ENCODE measurements at regions not wholly inside any gene's neighbourhood (a gene's known extent, or its start where the extent isn't known, plus 50 kb on each side); places are given as distances from the start of the nearest gene placed in this dataset.

DNA sequence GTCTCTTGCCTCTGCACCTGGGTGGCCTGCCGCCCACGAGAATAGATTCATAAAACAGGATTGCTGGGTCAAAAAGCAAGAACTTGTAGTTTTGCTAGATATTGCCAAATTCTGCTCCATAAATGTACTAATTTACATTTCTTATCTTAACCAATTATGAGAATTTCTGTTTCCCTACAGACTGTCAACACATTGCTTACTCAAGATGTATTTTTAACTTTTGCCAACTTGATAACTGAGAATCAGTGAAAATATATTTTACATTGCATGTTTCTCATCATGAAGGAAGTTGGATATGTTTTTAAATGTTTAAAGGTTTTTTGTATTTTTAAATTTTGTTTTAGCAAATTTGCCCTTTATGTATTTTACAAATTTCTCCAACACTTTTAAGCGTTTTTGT, 664.8 kb downstream of the MMUT start:
- Histone ChIP-seq H3K36me3 (no peaks in the 10 kb centered on the region), H3K4me1 (no peaks in the 10 kb centered on the region), H3K27ac (replicated peaks in 1 of 4) (no peak overlapping the region), H3K9me3 (no peaks in the 10 kb centered on the region), H3K27me3 (no peaks in the 10 kb centered on the region), H3K4me3 (no peak overlapping the region)
- intact Hi-C loops (cut with DNase I), result no loop called here
- DNase-seq (ENCODE audit: extremely low spot score), result no peak
- TF ChIP-seq POLR2AphosphoS5 (IDR thresholded peaks at IDR 0.05) (no peak), EP300 (IDR thresholded peaks at IDR 0.05) (no peak), POLR2A (IDR thresholded peaks at IDR 0.05; ENCODE audit: low read depth) (no peak)
- TF ChIP-seq, protein P1, sequence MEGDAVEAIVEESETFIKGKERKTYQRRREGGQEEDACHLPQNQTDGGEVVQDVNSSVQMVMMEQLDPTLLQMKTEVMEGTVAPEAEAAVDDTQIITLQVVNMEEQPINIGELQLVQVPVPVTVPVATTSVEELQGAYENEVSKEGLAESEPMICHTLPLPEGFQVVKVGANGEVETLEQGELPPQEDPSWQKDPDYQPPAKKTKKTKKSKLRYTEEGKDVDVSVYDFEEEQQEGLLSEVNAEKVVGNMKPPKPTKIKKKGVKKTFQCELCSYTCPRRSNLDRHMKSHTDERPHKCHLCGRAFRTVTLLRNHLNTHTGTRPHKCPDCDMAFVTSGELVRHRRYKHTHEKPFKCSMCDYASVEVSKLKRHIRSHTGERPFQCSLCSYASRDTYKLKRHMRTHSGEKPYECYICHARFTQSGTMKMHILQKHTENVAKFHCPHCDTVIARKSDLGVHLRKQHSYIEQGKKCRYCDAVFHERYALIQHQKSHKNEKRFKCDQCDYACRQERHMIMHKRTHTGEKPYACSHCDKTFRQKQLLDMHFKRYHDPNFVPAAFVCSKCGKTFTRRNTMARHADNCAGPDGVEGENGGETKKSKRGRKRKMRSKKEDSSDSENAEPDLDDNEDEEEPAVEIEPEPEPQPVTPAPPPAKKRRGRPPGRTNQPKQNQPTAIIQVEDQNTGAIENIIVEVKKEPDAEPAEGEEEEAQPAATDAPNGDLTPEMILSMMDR (IDR thresholded peaks at IDR 0.05), result no peak
- 88% methylated on average over 3 of the region's 3 CpGs for WGBS

GRCh38 chr6:48782225-48782624, 671.2 kb upstream of the PTCHD4 start:
- DNase-seq (ENCODE audit: extremely low spot score), result no peak
- WGBS, result 83% methylated on average over 6 of the region's 6 CpGs
- Histone ChIP-seq H3K4me3 (no peak overlapping the region), H3K36me3 (no peaks in the 10 kb centered on the region), H3K27me3 (no peaks in the 10 kb centered on the region), H3K9me3 (no peaks in the 10 kb centered on the region), H3K27ac (replicated peaks in 1 of 4) (no peak overlapping the region), H3K4me1 (no peaks in the 10 kb centered on the region)
- TF ChIP-seq EP300 (IDR thresholded peaks at IDR 0.05), result no peak
- TF ChIP-seq, protein P1 (IDR thresholded peaks at IDR 0.05), result no peak
- TF ChIP-seq POLR2AphosphoS5 (IDR thresholded peaks at IDR 0.05), result no peak
- TF ChIP-seq POLR2A (IDR thresholded peaks at IDR 0.05; ENCODE audit: low read depth), result no peak
- intact Hi-C loops (cut with DNase I), result no loop called here

DNA sequence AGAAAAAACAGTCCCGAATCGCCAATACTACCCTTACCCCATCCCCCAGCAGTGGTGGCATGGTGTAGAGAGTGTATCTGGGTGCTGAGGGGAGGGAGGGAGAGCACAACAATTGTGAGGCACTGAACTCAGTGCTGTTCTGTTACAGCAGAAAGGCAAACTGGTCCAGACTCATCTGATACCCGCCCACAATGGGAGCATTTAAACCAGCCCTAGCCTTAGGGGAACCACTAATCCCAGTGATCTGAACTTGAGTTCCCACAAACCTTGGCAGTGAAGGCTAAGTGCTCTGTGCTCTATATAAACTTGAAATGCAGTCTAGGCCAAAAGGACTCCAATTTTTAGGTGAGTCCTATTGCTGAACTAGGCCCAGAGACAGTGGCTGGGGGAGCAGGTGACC, 666.4 kb upstream of the PTCHD4 start:
- Histone ChIP-seq H3K4me3 (no peak overlapping the region), H3K36me3 (no peaks in the 10 kb centered on the region), H3K4me1 (no peaks in the 10 kb centered on the region), H3K27me3 (no peaks in the 10 kb centered on the region), H3K9me3 (no peaks in the 10 kb centered on the region), H3K27ac (replicated peaks in 1 of 4) (no peak overlapping the region)
- no peak for TF ChIP-seq POLR2AphosphoS5 (IDR thresholded peaks at IDR 0.05)
- no peak for TF ChIP-seq EP300 (IDR thresholded peaks at IDR 0.05)
- TF ChIP-seq, protein P1 (IDR thresholded peaks at IDR 0.05), result no peak
- TF ChIP-seq POLR2A (IDR thresholded peaks at IDR 0.05; ENCODE audit: low read depth), result no peak
- no peak for DNase-seq (ENCODE audit: extremely low spot score)
- WGBS, result 76% methylated on average over 2 of the region's 3 CpGs
- intact Hi-C loops (cut with DNase I), result no loop called here

GRCh38 chr6:48775157-48775556, 664.2 kb upstream of the PTCHD4 start:
- no peaks in the 10 kb centered on the region for H3K36me3 ChIP-seq
- no peaks in the 10 kb centered on the region for H3K9me3 ChIP-seq
- WGBS, result 72% methylated on average over 3 of the region's 3 CpGs
- no peak overlapping the region for H3K4me3 ChIP-seq
- H3K27ac ChIP-seq (replicated peaks in 1 of 4), result no peak overlapping the region
- no peak for DNase-seq (ENCODE audit: extremely low spot score)
- TF ChIP-seq, protein P1 (IDR thresholded peaks at IDR 0.05), result no peak
- TF ChIP-seq POLR2AphosphoS5 (IDR thresholded peaks at IDR 0.05), result no peak
- no peak for TF ChIP-seq EP300 (IDR thresholded peaks at IDR 0.05)
- TF ChIP-seq POLR2A (IDR thresholded peaks at IDR 0.05; ENCODE audit: low read depth), result no peak
- no peaks in the 10 kb centered on the region for H3K27me3 ChIP-seq
- intact Hi-C loops (cut with DNase I), result no loop called here
- H3K4me1 ChIP-seq, result no peaks in the 10 kb centered on the region

DNA sequence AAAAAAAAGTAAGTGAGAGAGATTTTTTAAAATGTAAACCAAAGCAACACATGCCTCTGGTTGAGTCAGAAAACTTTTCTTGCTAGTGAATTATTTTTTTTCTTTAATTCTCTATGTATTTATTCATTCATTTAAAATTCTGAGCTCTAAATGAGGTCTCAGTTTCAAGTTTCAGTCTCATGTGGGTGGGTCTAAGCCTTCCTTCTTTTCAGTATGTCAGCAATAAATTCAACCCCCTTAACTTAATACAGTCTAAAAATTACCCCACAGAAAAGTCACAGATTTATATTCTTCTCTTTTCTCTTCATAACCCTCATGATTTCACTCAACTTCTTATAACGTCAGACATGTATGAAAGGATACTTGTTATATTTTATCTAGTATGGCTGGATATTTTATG, 663.3 kb upstream of the PTCHD4 start:
- Histone ChIP-seq H3K36me3 (no peaks in the 10 kb centered on the region), H3K4me1 (no peaks in the 10 kb centered on the region), H3K9me3 (no peaks in the 10 kb centered on the region), H3K27ac (replicated peaks in 1 of 4) (no peak overlapping the region), H3K27me3 (no peaks in the 10 kb centered on the region), H3K4me3 (no peak overlapping the region)
- DNase-seq (ENCODE audit: extremely low spot score), result no peak
- WGBS, result 71% methylated on average over 1 of the region's 1 CpG
- intact Hi-C loops (cut with DNase I), result no loop called here
- TF ChIP-seq, protein P1 (IDR thresholded peaks at IDR 0.05), result no peak
- TF ChIP-seq POLR2AphosphoS5 (IDR thresholded peaks at IDR 0.05) (no peak), EP300 (IDR thresholded peaks at IDR 0.05) (no peak), POLR2A (IDR thresholded peaks at IDR 0.05; ENCODE audit: low read depth) (no peak)

Data from esophagus muscularis mucosa (tissue), 4 donors.